HG03439 (cell line): ENCODE measurements at regions not wholly inside any gene's neighbourhood (a gene's known extent, or its start where the extent isn't known, plus 50 kb on each side); places are given as distances from the start of the nearest gene placed in this dataset.

Experiments
- ATAC-seq: cut with Tn5 transposase; IDR thresholded peaks from one replicate; pipeline ENCODE4 v1.9.1; 2021; ENCODE audit warnings: mild to moderate bottlenecking, moderate library complexity; ENCODE audit not compliant: unreplicated experiment

GRCh38 chr5:6177926-6178325 is 200.4 kb downstream of the MED10 start:
- ATAC-seq = no peak

GRCh38 chr5:6176102-6176693 is 202.1 kb downstream of the MED10 start:
- no peak for ATAC-seq

- ATAC-seq = no peak
Measured at GRCh38 chr5:6175172-6175854, 203.0 kb downstream of the MED10 start.

- no peak for ATAC-seq
Measured at GRCh38 chr5:6169660-6170059, 208.7 kb downstream of the MED10 start.

DNA sequence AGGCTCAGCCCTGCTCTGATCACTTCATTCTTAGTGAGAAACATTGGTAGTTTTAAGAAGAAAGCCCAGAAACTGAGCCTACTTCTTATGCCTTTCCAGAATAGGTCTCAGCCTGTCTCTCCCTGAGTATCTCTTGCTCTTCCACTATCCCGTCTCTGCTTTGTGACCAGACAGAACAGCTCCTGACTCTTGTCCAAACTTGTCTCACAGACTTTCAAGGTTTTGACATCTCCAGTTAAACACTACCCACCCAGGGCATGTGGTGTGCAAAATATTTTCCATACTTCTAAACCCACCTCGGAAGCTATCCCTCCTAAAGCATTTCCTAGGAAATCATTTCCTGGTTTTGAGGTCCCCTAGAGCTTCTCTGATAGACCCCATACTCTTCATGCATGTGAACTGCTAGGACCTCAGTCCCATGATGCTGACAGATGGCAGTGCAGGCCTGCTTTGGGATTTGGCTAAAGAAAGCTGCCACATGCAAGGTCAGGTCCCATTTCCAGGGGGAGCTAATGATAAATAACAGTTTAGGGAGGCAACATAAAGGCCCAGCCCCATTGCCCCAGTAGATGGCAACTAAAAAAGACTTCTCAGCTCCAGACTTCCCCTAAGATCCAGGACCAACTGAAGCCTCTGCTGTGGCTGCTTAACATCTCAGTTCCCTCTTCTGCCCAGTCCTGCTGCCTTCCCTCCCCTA is 211.5 kb downstream of the MED10 start:
- no peak for ATAC-seq

GRCh38 chr5:6163913-6164312 is 214.4 kb downstream of the MED10 start:
- ATAC-seq = no peak

GRCh38 chr5:6162175-6162574 is 216.2 kb downstream of the MED10 start:
- ATAC-seq = no peak

DNA sequence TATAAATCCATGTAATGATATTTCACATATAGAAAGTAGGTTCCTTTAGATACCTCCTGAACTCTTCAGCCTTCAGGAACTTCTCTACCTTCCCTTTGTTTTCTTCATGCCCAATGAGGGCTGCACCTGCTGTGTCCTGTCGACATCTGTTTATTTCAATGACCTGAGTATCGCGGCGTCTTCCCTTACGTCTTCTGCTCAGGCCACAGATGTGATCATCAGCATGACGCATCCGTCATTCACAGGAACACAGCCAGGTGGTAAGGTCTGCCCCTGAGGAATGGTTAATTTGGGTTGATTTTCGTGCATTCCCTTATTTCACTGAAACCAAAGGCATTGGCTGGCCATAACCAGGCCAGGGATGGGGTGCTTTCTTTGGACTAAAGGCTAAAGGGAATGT is 217.1 kb downstream of the MED10 start:
- ATAC-seq = no peak

DNA sequence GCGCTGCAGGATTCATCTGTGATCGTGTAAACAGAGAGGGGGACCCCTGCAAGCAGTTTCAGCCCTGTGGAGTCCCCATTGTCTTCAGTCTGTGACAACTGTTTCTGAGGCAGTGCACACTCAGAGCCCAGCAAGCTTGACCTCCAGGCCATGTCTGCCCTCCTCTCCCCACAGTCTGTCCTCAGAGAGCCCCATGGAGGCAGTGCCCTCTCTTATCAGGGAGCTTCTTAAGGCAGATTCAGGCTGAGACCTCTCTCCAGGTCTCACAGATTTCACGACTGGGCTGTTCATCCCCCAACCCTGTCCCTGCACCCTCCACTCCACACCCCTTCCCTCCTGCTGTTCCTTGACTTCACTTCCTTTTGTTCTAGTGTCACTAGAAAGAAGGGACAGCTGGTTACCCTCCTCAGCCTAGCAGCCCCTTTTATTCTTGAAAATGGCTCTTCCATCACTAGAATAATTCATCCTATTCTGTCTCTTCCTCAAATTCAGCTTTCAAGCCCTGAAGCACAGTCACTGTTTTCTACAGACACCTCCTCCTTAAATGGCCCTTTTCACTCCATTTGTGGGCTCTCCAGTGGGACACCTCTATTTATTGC is 218.4 kb downstream of the MED10 start:
- ATAC-seq = no peak

DNA sequence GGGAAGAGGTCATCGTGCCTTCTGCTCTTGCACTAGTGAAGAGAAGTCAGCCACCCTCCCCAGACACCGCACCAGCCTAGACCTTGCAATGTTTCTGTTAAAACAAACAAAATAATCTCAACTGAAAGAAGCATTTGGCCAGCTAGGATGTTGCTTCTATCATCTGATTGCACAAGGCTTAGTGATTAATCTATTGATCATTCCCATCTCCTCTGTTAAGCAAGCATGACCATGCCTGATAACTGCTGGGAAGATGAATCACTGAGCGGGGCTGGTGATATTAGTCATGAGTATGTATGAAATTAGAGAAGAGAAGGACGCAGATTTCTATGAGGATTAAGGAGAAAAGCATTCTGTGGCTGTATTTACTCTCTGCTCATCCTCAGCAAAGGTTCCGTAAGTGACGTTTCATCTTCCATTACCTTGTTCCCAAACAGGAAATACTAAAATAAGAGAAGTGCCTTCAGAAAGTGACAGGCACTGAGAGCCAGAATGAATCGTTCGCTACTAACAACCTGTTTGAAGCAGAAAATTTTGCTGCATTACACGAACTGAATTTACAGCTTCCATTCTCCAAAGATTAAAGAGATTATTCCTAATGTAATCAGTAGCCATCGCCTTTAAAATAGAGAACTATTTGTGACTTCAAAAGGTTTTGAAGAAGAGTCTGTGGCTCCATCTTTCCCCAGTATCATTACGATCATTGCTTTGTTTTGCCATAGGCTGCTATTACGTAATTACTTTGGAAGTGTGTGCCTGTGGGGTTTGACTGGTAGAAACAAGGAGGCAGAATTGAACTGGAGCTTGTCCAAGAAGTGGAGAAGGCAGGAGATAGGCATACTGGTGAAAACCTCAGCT is 219.1 kb downstream of the MED10 start:
- no peak for ATAC-seq

GRCh38 chr5:6154216-6154615 is 224.1 kb downstream of the MED10 start:
- no peak for ATAC-seq

- ATAC-seq = no peak
Measured at GRCh38 chr5:6146271-6146670, 232.1 kb downstream of the MED10 start.

- ATAC-seq = no peak
Measured at GRCh38 chr5:6145616-6146237, 232.6 kb downstream of the MED10 start.

GRCh38 chr5:6143523-6143922 is 234.8 kb downstream of the MED10 start:
- no peak for ATAC-seq

- ATAC-seq = no peak
Measured at GRCh38 chr5:6142353-6142752, 236.0 kb downstream of the MED10 start.

GRCh38 chr5:6140219-6140618 is 238.1 kb downstream of the MED10 start:
- no peak for ATAC-seq

DNA sequence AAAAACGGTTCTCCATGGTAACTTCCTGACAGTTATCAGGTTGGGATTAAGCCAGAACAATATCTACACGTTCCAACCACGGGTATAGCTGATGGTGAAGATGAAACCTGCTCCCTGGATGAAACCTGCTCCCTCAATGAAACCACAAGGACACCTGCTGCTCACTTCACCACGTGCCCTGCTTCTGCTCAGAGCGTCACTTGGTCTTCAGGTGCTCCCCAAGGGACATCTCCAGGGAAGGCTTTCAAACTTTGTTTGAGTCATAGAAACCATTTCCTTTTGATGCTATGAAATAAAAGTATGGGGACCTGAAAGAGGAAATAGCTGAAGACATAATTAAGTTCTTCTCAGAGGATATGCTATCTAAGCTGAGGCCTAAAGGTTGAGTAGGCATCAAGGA is 242.4 kb downstream of the MED10 start:
- no peak for ATAC-seq

DNA sequence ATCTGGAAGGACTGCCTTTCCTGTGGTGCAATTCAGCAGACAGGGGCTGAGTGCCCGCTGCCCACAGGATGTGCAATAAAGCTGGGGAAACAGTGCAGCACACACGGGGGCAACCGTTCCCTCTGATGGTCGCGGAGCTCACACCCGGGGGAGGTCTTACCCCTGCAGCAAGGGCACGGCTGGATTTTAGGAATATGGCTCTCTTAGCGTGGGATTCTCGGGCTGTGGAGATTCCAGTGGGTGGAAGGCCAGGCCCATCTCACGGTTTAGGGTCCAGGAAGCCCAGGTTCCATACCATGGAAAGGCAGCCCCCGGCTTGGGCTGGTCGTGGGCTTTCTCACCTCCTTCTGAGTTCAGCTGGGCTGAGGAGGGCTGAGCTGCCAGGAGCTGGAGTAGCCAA is 244.1 kb downstream of the MED10 start:
- ATAC-seq = no peak

DNA sequence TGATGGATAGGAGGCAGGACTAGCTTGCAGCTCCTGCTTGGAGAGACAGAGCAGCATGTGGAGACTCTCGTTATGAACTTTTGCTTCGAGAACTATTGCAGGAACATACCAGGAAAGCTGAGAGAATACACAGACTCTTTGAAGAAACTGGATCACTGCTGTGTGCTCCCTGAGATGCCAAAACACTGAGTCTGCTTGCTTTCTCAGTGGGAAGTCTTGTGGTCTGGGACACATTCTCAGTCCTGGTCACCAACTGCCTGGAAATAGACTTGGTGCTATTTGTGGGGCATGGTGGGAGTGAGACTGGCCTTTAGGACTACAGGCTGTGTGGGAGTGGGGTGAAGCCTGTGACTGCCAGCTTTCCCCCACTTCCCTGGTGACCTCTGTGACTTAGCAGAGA is 252.6 kb downstream of the MED10 start:
- no peak for ATAC-seq

GRCh38 chr5:6118691-6119090 is 259.7 kb downstream of the MED10 start:
- ATAC-seq = no peak

- no peak for ATAC-seq
Measured at GRCh38 chr5:6117212-6117611, 261.1 kb downstream of the MED10 start.
